Colonic mucosa (tissue), 4 donors: ENCODE measurements at regions not wholly inside any gene's neighbourhood (a gene's known extent, or its start where the extent isn't known, plus 50 kb on each side); places are given as distances from the start of the nearest gene placed in this dataset.

Source experiments
- DNase-seq: peaks from one replicate; pipeline ENCODE4 v3.0.0-alpha.2; 2020
- H3K27ac ChIP-seq: fragments of 200-600 bp; one replicate; pipeline ENCODE4 v1.8.0; 2021
- H3K27me3 ChIP-seq: fragments of 200-600 bp; one replicate; pipeline ENCODE4 v1.8.0; 2021
- H3K36me3 ChIP-seq: fragments of 200-600 bp; one replicate; pipeline ENCODE4 v1.8.0; 2021
- H3K4me1 ChIP-seq: fragments of 200-600 bp; one replicate; pipeline ENCODE4 v1.8.0; 2021; ENCODE audit warnings: mild to moderate bottlenecking
- H3K4me3 ChIP-seq: fragments of 200-600 bp; one replicate; pipeline ENCODE4 v1.8.0; 2021
- H3K9ac ChIP-seq, 2 donors: one replicate each; pipeline ENCODE4 v1.7.0; 2013; ENCODE audit warnings: control low read depth in 2 of 2, low read depth in 2 of 2, low read length in 2 of 2
- H3K9me3 ChIP-seq: fragments of 200-600 bp; one replicate; pipeline ENCODE4 v1.8.0; 2021
- CTCF ChIP-seq: fragments of 200-600 bp; IDR thresholded peaks from one replicate; pipeline ENCODE4 v1.8.0; 2022; ENCODE audit warnings: antibody characterized with exemption, mild to moderate bottlenecking
- intact Hi-C: fragments of 100-400 bp; cut with DNase I; formaldehyde crosslinking; loops from one replicate; pipeline ENCODE4 v1.14.1; 2022
- donor health status: healthy.
- donor health status: DM: no; HTN: no; CAD: no.
- donor health status: DM: no; HTN: no; CAD: no.

- DNase-seq, result peak; percentile 80
- Histone ChIP-seq H3K9ac (peak overlapping the region; percentile 93 to 96), H3K27ac (peak overlapping the region; percentile 96), H3K27me3 (no peaks in the 10 kb centered on the region), H3K36me3 (no peaks in the 10 kb centered on the region), H3K9me3 (no peaks in the 10 kb centered on the region), H3K4me3 (peak overlapping the region; percentile 88), H3K4me1 (peaks cover 7% of the 10 kb centered on the region)
- TF ChIP-seq CTCF, result no peak
- intact Hi-C loops, result loop anchor here (10.0 kb wide), 2 partner anchors 217 to 317 kb away; partner anchors contain the start of gene MKLN1
Observed at GRCh38 chr7:131107337-131108211, 220.1 kb upstream of the MKLN1 start.

DNA sequence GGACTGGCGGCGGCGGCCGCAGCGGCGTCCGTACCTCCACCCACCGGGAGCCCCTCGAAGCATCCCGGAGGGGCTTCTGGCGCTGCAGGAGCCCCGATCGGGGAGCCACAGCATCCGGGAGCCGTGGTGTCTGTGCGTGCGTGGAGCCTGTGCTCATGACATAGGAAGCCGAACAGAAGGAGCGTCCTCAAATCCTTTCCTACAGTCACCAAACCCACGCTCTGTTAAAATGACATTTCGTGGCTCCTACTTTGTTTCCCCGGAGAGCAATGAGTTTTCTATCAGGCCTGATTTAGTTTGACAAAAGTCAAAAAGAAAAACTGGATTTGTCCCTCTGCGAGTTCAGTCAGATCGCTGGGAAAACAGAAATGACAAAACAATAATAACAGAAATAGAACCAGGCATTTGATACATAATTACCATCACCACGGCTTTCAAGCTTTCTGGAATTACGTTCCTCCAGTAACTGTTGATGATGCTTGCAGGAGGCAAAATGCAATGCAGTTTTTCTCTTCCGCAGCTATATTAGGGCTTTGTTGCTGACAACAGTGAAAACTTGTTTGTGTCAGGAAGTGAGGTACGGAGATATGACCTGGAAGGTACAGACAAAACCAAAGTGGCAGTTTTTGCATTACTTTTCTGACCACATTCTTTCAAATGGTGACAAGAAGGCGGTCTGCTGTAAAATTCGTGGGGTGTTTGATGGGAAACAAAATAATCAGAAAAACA lies 219.3 kb upstream of the MKLN1 start:
- peak; percentile 23 for DNase-seq
- H3K27ac ChIP-seq, result peak overlapping the region; percentile 96
- H3K9me3 ChIP-seq, result no peaks in the 10 kb centered on the region
- no peaks in the 10 kb centered on the region for H3K27me3 ChIP-seq
- no peak for TF ChIP-seq CTCF
- peak overlapping the region; percentile 88 for H3K4me3 ChIP-seq
- intact Hi-C loops, result loop anchor here (10.0 kb wide), 2 partner anchors 216 to 316 kb away; partner anchors contain the start of gene MKLN1
- H3K9ac ChIP-seq, result peak overlapping the region; percentile 93 to 96
- no peaks in the 10 kb centered on the region for H3K36me3 ChIP-seq
- H3K4me1 ChIP-seq, result peaks cover 7% of the 10 kb centered on the region

- Histone ChIP-seq H3K4me3 (peak overlapping the region; percentile 46), H3K36me3 (no peaks in the 10 kb centered on the region), H3K9me3 (no peaks in the 10 kb centered on the region), H3K4me1 (peaks cover 7% of the 10 kb centered on the region), H3K9ac (peak overlapping the region; percentile 71 to 91), H3K27me3 (no peaks in the 10 kb centered on the region), H3K27ac (peak overlapping the region; percentile 96)
- intact Hi-C loops, result loop anchor here (10.0 kb wide), 2 partner anchors 216 to 316 kb away; partner anchors contain the start of gene MKLN1
- TF ChIP-seq CTCF, result no peak
- no peak for DNase-seq
Observed at GRCh38 chr7:131109011-131109758, 218.5 kb upstream of the MKLN1 start.

- Histone ChIP-seq H3K9ac (peak overlapping the region; percentile 71 to 91), H3K36me3 (no peaks in the 10 kb centered on the region), H3K27me3 (no peaks in the 10 kb centered on the region), H3K4me1 (peaks cover 7% of the 10 kb centered on the region), H3K27ac (peak overlapping the region; percentile 96), H3K4me3 (peak overlapping the region; percentile 46), H3K9me3 (no peaks in the 10 kb centered on the region)
- peak; percentile 73 for DNase-seq
- no peak for TF ChIP-seq CTCF
- intact Hi-C loops, result loop anchor here (10.0 kb wide), 2 partner anchors 215 to 315 kb away; partner anchors contain the start of gene MKLN1
Observed at GRCh38 chr7:131109759-131110296, 217.8 kb upstream of the MKLN1 start.
